HG02973 (cell line): ENCODE measurements at regions not wholly inside any gene's neighbourhood (a gene's known extent, or its start where the extent isn't known, plus 50 kb on each side); places are given as distances from the start of the nearest gene placed in this dataset.
"Not testable (repeated sequence)": the region's sequence is repeated elsewhere in the genome, so short reads cannot be mapped to it uniquely, and the experiment has no call there.

Experiments used
- ATAC-seq: cut with Tn5 transposase; IDR thresholded peaks from one replicate; pipeline ENCODE4 v1.9.1; 2021; ENCODE audit warnings: moderate library complexity; ENCODE audit not compliant: unreplicated experiment

- no peak for ATAC-seq
Observed at GRCh38 chr4:152200511-152201333, 335.2 kb downstream of the FBXW7 start.

- ATAC-seq: no peak
Observed at GRCh38 chr4:152197211-152197610, 338.7 kb downstream of the FBXW7 start.

- no peak for ATAC-seq
Observed at GRCh38 chr4:152195888-152196287, 340.0 kb downstream of the FBXW7 start.

- no peak for ATAC-seq
Observed at GRCh38 chr4:152193059-152193458, 342.8 kb downstream of the FBXW7 start.

GRCh38 chr4:152190907-152191306, 345.0 kb downstream of the FBXW7 start:
- ATAC-seq: no peak

- peak; percentile 53 for ATAC-seq
Observed at GRCh38 chr4:152189451-152190179, 346.3 kb downstream of the FBXW7 start.

GRCh38 chr4:152188801-152189200, 347.1 kb downstream of the FBXW7 start:
- no peak for ATAC-seq

- no peak for ATAC-seq
Observed at GRCh38 chr4:152187693-152188092, 348.2 kb downstream of the FBXW7 start.

GRCh38 chr4:152185786-152186550, 349.9 kb downstream of the FBXW7 start:
- no peak for ATAC-seq

GRCh38 chr4:152181150-152181549, 354.7 kb downstream of the FBXW7 start:
- no peak for ATAC-seq

GRCh38 chr4:152180369-152180768, 355.5 kb downstream of the FBXW7 start:
- no peak for ATAC-seq

- not testable (repeated sequence) for ATAC-seq
Observed at GRCh38 chr4:152177538-152177937, 358.4 kb downstream of the FBXW7 start.

- no peak for ATAC-seq
Observed at GRCh38 chr4:152176627-152177214, 359.2 kb downstream of the FBXW7 start.

GRCh38 chr4:152175586-152175985, 360.3 kb downstream of the FBXW7 start:
- no peak for ATAC-seq

GRCh38 chr4:152172146-152172545, 363.7 kb downstream of the FBXW7 start:
- ATAC-seq: no peak

- no peak for ATAC-seq
Observed at GRCh38 chr4:152171556-152171955, 364.3 kb downstream of the FBXW7 start.

GRCh38 chr4:152169683-152170082, 366.2 kb downstream of the FBXW7 start:
- ATAC-seq: no peak

GRCh38 chr4:152168987-152169616, 366.8 kb downstream of the FBXW7 start:
- no peak for ATAC-seq

GRCh38 chr4:152166567-152166966, 369.3 kb downstream of the FBXW7 start:
- no peak for ATAC-seq

GRCh38 chr4:152165846-152166245, 370.0 kb downstream of the FBXW7 start:
- no peak for ATAC-seq

GRCh38 chr4:152165146-152165545, 370.7 kb downstream of the FBXW7 start:
- ATAC-seq: no peak
